ENCODE measurements at regions not wholly inside any gene's neighbourhood (a gene's known extent, or its start where the extent isn't known, plus 50 kb on each side); places are given as distances from the start of the nearest gene placed in this dataset.

DNA sequence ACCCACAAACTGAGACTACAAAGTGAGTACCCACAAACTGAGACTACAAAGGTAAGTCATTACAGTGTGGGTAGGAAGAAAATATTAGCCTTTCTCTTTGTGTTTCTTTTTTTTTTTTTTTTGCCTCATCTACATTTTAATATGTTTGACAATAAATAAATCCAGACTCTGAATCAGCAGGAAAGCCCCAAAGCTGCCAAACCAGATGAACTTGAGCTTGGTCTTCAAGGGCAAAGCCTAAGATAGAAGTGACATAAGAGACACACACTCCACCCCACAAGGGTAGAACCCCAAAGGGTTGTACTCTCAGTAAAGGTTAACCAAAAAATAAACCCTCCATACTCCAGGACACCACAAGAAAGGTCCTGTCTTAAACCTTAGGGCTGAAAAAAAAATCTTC lies 326.8 kb upstream of the ARID1B start:
- no peak for DNase-seq (ENCODE audit: low spot score)
- H2AFZ ChIP-seq (replicated peaks), result no peak overlapping the region
- no peaks in the 10 kb centered on the region for H3F3A ChIP-seq (ENCODE audit: low read depth)
- H3K27ac ChIP-seq, result no peak overlapping the region
- H3K4me2 ChIP-seq, result no peak overlapping the region
- H3K4me3 Mint-ChIP-seq, result no peak overlapping the region
- H3K9ac ChIP-seq, result no peak overlapping the region
- no peak overlapping the region for H3K4me3 ChIP-seq
- H3K9me3 ChIP-seq (ENCODE audit: low read depth), result no peaks in the 10 kb centered on the region
- no peaks in the 10 kb centered on the region for H3K79me2 ChIP-seq (ENCODE audit: low read depth)
- H3K27me3 ChIP-seq, result no peaks in the 10 kb centered on the region
- H3K9me3 Mint-ChIP-seq, result no peaks in the 10 kb centered on the region
- TF ChIP-seq, protein P1, sequence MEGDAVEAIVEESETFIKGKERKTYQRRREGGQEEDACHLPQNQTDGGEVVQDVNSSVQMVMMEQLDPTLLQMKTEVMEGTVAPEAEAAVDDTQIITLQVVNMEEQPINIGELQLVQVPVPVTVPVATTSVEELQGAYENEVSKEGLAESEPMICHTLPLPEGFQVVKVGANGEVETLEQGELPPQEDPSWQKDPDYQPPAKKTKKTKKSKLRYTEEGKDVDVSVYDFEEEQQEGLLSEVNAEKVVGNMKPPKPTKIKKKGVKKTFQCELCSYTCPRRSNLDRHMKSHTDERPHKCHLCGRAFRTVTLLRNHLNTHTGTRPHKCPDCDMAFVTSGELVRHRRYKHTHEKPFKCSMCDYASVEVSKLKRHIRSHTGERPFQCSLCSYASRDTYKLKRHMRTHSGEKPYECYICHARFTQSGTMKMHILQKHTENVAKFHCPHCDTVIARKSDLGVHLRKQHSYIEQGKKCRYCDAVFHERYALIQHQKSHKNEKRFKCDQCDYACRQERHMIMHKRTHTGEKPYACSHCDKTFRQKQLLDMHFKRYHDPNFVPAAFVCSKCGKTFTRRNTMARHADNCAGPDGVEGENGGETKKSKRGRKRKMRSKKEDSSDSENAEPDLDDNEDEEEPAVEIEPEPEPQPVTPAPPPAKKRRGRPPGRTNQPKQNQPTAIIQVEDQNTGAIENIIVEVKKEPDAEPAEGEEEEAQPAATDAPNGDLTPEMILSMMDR (IDR thresholded peaks at IDR 0.05), result no peak
- no peak for TF ChIP-seq EZH2phosphoT487 (IDR thresholded peaks at IDR 0.05)
- TF ChIP-seq EZH2 (IDR thresholded peaks at IDR 0.05), result no peak
- H3K4me1 ChIP-seq, result no peaks in the 10 kb centered on the region
- peaks cover 8% of the 10 kb centered on the region for H3K27me3 Mint-ChIP-seq (ENCODE audit: insufficient read depth, low read depth)
- H4K20me1 ChIP-seq (ENCODE audit: low read depth), result no peaks in the 10 kb centered on the region
- no peaks in the 10 kb centered on the region for H3K36me3 ChIP-seq
- H3K4me1 Mint-ChIP-seq, result no peaks in the 10 kb centered on the region
- no peak overlapping the region for H3K27ac Mint-ChIP-seq
- no peaks in the 10 kb centered on the region for H3K36me3 Mint-ChIP-seq

DNA sequence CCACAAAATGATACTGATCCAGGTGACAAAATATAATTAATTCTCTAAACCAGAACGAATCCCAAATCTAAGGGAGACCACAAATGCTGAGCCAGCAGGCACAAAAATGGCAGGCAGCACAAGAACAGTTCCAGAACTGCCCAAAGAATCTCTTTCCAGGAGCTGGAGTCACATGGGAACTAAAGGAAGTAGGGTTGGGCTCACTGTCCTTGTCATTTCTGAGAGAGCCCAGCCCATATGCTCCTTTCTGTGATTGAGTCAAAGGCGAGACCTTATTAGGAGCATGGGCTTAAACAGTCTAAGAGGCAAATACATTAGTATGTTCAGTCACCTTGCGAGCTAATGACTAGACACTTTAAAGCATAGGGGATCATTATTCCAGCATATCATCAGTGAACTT lies 327.6 kb upstream of the ARID1B start:
- no peak overlapping the region for H3K4me3 Mint-ChIP-seq
- no peaks in the 10 kb centered on the region for H4K20me1 ChIP-seq (ENCODE audit: low read depth)
- H3K9me3 Mint-ChIP-seq, result no peaks in the 10 kb centered on the region
- H3K4me3 ChIP-seq, result no peak overlapping the region
- H3K27ac Mint-ChIP-seq, result no peak overlapping the region
- H3F3A ChIP-seq (ENCODE audit: low read depth), result no peaks in the 10 kb centered on the region
- H2AFZ ChIP-seq (replicated peaks), result no peak overlapping the region
- H3K4me1 Mint-ChIP-seq, result no peaks in the 10 kb centered on the region
- no peaks in the 10 kb centered on the region for H3K4me1 ChIP-seq
- TF ChIP-seq EZH2phosphoT487 (IDR thresholded peaks at IDR 0.05) (no peak), EZH2 (IDR thresholded peaks at IDR 0.05) (no peak)
- TF ChIP-seq, protein P1 (IDR thresholded peaks at IDR 0.05), result no peak
- no peaks in the 10 kb centered on the region for H3K36me3 ChIP-seq
- H3K27me3 ChIP-seq, result no peaks in the 10 kb centered on the region
- no peaks in the 10 kb centered on the region for H3K9me3 ChIP-seq (ENCODE audit: low read depth)
- no peak overlapping the region for H3K27ac ChIP-seq
- H3K9ac ChIP-seq, result no peak overlapping the region
- DNase-seq (ENCODE audit: low spot score), result no peak
- no peaks in the 10 kb centered on the region for H3K79me2 ChIP-seq (ENCODE audit: low read depth)
- H3K4me2 ChIP-seq, result no peak overlapping the region
- peaks cover 8% of the 10 kb centered on the region for H3K27me3 Mint-ChIP-seq (ENCODE audit: insufficient read depth, low read depth)
- no peaks in the 10 kb centered on the region for H3K36me3 Mint-ChIP-seq

DNA sequence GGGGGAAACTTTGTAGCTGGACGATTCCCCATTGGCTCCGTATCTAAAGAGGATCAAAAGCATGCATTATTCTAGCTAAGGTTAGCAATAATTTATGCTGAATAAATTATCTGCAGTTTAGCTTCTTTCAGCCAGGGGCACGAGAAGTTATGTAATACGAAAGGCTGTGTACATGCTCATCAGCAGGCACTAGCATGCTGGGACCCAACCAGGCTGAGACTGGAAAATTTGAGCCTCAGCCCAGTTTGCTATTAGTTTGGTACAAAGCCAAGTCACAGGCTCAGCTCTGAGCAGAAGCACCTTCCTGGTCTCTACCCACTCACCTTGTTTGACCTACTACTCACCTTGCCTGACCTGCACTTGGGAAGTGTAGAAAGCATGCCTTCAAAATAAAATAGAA lies 328.1 kb upstream of the ARID1B start:
- Histone ChIP-seq H3F3A (ENCODE audit: low read depth) (no peaks in the 10 kb centered on the region), H2AFZ (replicated peaks) (no peak overlapping the region), H3K36me3 (no peaks in the 10 kb centered on the region), H3K27ac (no peak overlapping the region), H3K4me2 (no peak overlapping the region), H3K4me3 (no peak overlapping the region), H3K79me2 (ENCODE audit: low read depth) (no peaks in the 10 kb centered on the region), H4K20me1 (ENCODE audit: low read depth) (no peaks in the 10 kb centered on the region), H3K4me1 (no peaks in the 10 kb centered on the region), H3K9me3 (ENCODE audit: low read depth) (no peaks in the 10 kb centered on the region), H3K9ac (no peak overlapping the region), H3K27me3 (no peaks in the 10 kb centered on the region)
- no peak overlapping the region for H3K27ac Mint-ChIP-seq
- no peak for DNase-seq (ENCODE audit: low spot score)
- no peaks in the 10 kb centered on the region for H3K4me1 Mint-ChIP-seq
- TF ChIP-seq, protein P1 (IDR thresholded peaks at IDR 0.05), result no peak
- no peak overlapping the region for H3K4me3 Mint-ChIP-seq
- H3K36me3 Mint-ChIP-seq, result no peaks in the 10 kb centered on the region
- H3K27me3 Mint-ChIP-seq (ENCODE audit: insufficient read depth, low read depth), result peaks cover 8% of the 10 kb centered on the region
- H3K9me3 Mint-ChIP-seq, result no peaks in the 10 kb centered on the region

DNA sequence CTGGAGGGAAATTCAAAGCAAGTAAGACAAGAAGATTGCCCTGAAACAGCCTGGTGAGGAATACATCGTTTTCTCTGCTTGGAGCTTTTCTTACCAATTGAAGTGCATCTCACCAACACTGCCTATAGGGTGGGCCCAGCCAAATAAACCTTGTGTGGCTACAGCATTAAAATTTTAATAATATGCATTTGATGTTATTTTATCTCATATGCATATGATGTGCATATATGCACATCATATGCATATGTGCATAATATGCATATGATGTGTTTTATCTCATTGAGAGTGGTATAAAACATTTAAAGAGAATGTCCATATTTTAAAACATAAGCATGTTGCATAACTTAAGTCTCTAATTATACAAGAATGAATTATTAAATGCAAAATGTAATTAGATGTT lies 328.6 kb upstream of the ARID1B start:
- Histone ChIP-seq H3F3A (ENCODE audit: low read depth) (no peaks in the 10 kb centered on the region), H3K27ac (no peak overlapping the region), H3K79me2 (ENCODE audit: low read depth) (no peaks in the 10 kb centered on the region), H3K9ac (no peak overlapping the region), H3K4me1 (no peaks in the 10 kb centered on the region), H2AFZ (replicated peaks) (no peak overlapping the region), H3K27me3 (no peaks in the 10 kb centered on the region), H4K20me1 (ENCODE audit: low read depth) (no peaks in the 10 kb centered on the region), H3K9me3 (ENCODE audit: low read depth) (no peaks in the 10 kb centered on the region), H3K4me2 (no peak overlapping the region), H3K4me3 (no peak overlapping the region), H3K36me3 (no peaks in the 10 kb centered on the region)
- Mint-ChIP-seq H3K4me1 (no peaks in the 10 kb centered on the region), H3K27me3 (ENCODE audit: insufficient read depth, low read depth) (peaks cover 8% of the 10 kb centered on the region), H3K36me3 (no peaks in the 10 kb centered on the region), H3K9me3 (no peaks in the 10 kb centered on the region), H3K4me3 (no peak overlapping the region), H3K27ac (no peak overlapping the region)
- DNase-seq (ENCODE audit: low spot score), result no peak
- no peak for TF ChIP-seq EZH2 (IDR thresholded peaks at IDR 0.05)
- TF ChIP-seq EZH2phosphoT487 (IDR thresholded peaks at IDR 0.05), result no peak
- TF ChIP-seq, protein P1 (IDR thresholded peaks at IDR 0.05), result no peak

All from neural progenitor cell (in vitro differentiated cells).